ENCODE measurements at regions not wholly inside any gene's neighbourhood (a gene's known extent, or its start where the extent isn't known, plus 50 kb on each side); places are given as distances from the start of the nearest gene placed in this dataset.

- no peak for TF ChIP-seq FOXP2 (optimal IDR thresholded peaks at IDR 0.05; ENCODE audit: borderline replicate concordance, extremely low read depth, extremely low read length, insufficient read depth)
- TF ChIP-seq POLR2AphosphoS5 (IDR thresholded peaks at IDR 0.05; ENCODE audit: low read depth, low read length), result no peak
- no peak for TF ChIP-seq TAF1 (IDR thresholded peaks at IDR 0.05; ENCODE audit: borderline replicate concordance, insufficient read depth, low read length)
- TF ChIP-seq REST (IDR thresholded peaks at IDR 0.05; ENCODE audit: insufficient read depth in 1 of 2, low read depth in 2 of 2, low read length in 2 of 2), result no peak
Observed at GRCh38 chr9:82621447-82621846, 441.5 kb downstream of the RASEF start.

Measured in PFSK-1 (cell line).